Transverse colon (tissue), 4 donors: ENCODE measurements at regions not wholly inside any gene's neighbourhood (a gene's known extent, or its start where the extent isn't known, plus 50 kb on each side); places are given as distances from the start of the nearest gene placed in this dataset.

Experiments
- EP300 ChIP-seq: sonication (generic); formaldehyde crosslinking; IDR thresholded peaks from one replicate; pipeline ENCODE4 v1.6.1; 2017; ENCODE audit warnings: antibody characterized with exemption, low read depth
- POLR2A ChIP-seq: fragments of 450-650 bp; IDR thresholded peaks from one replicate; pipeline ENCODE4 v1.6.1; 2016; ENCODE audit warnings: antibody characterized with exemption, mild to moderate bottlenecking, moderate library complexity
- POLR2AphosphoS5 ChIP-seq, 3 donors: sonication (generic); formaldehyde crosslinking; IDR thresholded peaks; one replicate each; pipeline ENCODE4 v1.6.1; 2016; ENCODE audit warnings: antibody characterized with exemption in 3 of 3
- TF ChIP-seq, protein P1 (sequence below), 5 experiments: fragments of 200-600 bp in 3 of 5; fragments of 450-650 bp in 2 of 5; sonication (generic) in 3 of 5; IDR thresholded peaks; 1 replicate in 2 of 5; 2 replicates in 3 of 5; pipeline ENCODE4 v1.5.1; 2016 to 2017; ENCODE audit warnings: antibody characterized with exemption in 5 of 5, inconsistent platforms in 3 of 5, mild to moderate bottlenecking in 2 of 5, moderate library complexity in 1 of 5

DNA sequence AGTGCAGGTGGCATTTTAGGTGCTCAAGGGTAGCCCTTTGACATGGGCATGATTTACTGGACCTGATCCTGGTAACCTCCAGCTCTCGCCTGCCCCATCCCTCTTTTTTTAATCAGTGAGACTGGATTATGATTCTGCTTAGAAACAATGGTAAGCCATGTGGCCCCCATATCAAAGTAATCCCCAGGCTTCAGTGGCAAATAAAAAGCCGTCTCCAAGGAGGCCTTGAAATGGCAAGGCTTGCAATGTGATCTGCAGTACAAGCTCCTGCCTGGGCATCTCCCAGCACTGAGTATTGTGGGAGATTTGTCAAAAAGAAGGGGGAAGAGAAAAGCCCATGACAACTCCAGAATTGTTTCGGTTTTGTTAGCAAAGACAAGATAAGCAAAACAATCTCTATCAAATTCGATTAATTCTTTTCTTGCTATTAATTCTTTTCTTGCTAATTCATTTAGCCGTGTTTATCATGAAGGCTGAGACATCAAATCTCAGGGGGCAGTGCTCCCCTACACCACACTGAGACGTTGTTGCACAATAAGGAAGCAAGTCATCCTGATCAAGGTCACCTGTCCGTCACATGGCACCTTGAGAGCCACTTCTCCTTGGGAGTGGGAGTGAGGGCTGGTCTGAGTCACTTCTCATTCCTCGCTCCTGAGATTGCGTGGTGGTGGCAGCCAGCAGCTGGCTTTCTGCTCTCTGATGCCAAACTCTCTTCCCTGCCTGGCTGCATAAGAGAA, 312.7 kb upstream of the GATB start:
- TF ChIP-seq, protein P1, sequence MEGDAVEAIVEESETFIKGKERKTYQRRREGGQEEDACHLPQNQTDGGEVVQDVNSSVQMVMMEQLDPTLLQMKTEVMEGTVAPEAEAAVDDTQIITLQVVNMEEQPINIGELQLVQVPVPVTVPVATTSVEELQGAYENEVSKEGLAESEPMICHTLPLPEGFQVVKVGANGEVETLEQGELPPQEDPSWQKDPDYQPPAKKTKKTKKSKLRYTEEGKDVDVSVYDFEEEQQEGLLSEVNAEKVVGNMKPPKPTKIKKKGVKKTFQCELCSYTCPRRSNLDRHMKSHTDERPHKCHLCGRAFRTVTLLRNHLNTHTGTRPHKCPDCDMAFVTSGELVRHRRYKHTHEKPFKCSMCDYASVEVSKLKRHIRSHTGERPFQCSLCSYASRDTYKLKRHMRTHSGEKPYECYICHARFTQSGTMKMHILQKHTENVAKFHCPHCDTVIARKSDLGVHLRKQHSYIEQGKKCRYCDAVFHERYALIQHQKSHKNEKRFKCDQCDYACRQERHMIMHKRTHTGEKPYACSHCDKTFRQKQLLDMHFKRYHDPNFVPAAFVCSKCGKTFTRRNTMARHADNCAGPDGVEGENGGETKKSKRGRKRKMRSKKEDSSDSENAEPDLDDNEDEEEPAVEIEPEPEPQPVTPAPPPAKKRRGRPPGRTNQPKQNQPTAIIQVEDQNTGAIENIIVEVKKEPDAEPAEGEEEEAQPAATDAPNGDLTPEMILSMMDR (IDR thresholded peaks at IDR 0.05): no peak
- TF ChIP-seq POLR2AphosphoS5 (IDR thresholded peaks at IDR 0.05) (no peak), POLR2A (no peak), EP300 (no peak)
